ENCODE measurements at regions not wholly inside any gene's neighbourhood (a gene's known extent, or its start where the extent isn't known, plus 50 kb on each side); places are given as distances from the start of the nearest gene placed in this dataset.

DNA sequence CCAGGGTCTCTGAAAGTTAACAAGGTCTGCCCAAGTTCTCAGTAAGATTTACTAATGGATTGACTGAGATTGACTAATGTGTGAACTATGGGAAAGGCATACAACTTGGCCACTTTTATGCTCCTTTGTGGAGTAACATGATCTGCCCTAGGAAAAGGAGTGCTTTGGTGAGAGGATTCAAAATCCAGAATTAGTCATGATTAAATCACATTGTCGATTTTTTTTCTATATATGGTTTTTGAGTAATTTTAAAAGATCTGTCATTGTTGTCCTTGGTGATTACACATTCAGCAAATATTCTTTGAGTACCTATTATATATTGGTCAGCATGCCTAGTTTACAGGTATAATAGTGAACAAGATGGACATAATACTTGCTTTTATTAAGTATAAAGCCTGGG lies 147.7 kb upstream of the SYT10 start:
- TF ChIP-seq, protein P1, sequence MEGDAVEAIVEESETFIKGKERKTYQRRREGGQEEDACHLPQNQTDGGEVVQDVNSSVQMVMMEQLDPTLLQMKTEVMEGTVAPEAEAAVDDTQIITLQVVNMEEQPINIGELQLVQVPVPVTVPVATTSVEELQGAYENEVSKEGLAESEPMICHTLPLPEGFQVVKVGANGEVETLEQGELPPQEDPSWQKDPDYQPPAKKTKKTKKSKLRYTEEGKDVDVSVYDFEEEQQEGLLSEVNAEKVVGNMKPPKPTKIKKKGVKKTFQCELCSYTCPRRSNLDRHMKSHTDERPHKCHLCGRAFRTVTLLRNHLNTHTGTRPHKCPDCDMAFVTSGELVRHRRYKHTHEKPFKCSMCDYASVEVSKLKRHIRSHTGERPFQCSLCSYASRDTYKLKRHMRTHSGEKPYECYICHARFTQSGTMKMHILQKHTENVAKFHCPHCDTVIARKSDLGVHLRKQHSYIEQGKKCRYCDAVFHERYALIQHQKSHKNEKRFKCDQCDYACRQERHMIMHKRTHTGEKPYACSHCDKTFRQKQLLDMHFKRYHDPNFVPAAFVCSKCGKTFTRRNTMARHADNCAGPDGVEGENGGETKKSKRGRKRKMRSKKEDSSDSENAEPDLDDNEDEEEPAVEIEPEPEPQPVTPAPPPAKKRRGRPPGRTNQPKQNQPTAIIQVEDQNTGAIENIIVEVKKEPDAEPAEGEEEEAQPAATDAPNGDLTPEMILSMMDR (conservative IDR thresholded peaks at IDR 0.05; ENCODE audit: low read length), result no peak
- no peak for TF ChIP-seq EZH2phosphoT487 (IDR thresholded peaks at IDR 0.05; ENCODE audit: borderline replicate concordance)

Measured in Loucy (cell line).